GM10248 (cell line): ENCODE measurements at regions not wholly inside any gene's neighbourhood (a gene's known extent, or its start where the extent isn't known, plus 50 kb on each side); places are given as distances from the start of the nearest gene placed in this dataset.

Experiments
- CTCF ChIA-PET: fragments of 300-600 bp; sonication (Branson Sonifier 250); formaldehyde crosslinking; extraction: SDS; loops from one replicate; lab custom pipeline; 2021; ENCODE audit warnings: antibody characterized with exemption; lab: Yijun Ruan, JAX
- POLR2A ChIA-PET: fragments of 350-650 bp; sonication (Branson Sonifier 250); formaldehyde crosslinking; extraction: SDS; loops from one replicate; lab custom pipeline; 2020; ENCODE audit warnings: antibody characterized with exemption; lab: Yijun Ruan, JAX
- DNase-seq: peaks from one replicate; pipeline ENCODE4 v3.0.0; 2012; ENCODE audit errors: extremely low spot score
- TF ChIP-seq, protein P1 (sequence below): IDR thresholded peaks from 2 replicates; pipeline ENCODE4 v1.5.1; 2012; ENCODE audit warnings: mild to moderate bottlenecking, low read depth; ENCODE audit errors: extremely low read depth, missing control alignments, control extremely low read depth

- TF ChIP-seq, protein P1, sequence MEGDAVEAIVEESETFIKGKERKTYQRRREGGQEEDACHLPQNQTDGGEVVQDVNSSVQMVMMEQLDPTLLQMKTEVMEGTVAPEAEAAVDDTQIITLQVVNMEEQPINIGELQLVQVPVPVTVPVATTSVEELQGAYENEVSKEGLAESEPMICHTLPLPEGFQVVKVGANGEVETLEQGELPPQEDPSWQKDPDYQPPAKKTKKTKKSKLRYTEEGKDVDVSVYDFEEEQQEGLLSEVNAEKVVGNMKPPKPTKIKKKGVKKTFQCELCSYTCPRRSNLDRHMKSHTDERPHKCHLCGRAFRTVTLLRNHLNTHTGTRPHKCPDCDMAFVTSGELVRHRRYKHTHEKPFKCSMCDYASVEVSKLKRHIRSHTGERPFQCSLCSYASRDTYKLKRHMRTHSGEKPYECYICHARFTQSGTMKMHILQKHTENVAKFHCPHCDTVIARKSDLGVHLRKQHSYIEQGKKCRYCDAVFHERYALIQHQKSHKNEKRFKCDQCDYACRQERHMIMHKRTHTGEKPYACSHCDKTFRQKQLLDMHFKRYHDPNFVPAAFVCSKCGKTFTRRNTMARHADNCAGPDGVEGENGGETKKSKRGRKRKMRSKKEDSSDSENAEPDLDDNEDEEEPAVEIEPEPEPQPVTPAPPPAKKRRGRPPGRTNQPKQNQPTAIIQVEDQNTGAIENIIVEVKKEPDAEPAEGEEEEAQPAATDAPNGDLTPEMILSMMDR = no peak
- ChIA-PET CTCF (interaction anchor here (0.7 kb wide), 1 partner anchor 13 kb away, joined by 3 read pairs; no protein-coding TSS in a partner anchor), POLR2A (no interaction called here)
- no peak for DNase-seq
Measured at GRCh38 chr11:130720232-130721022, 195.9 kb downstream of the SNX19 start.

- ChIA-PET CTCF (interaction anchor here (0.7 kb wide), 1 partner anchor 14 kb away, joined by 3 read pairs; no protein-coding TSS in a partner anchor), POLR2A (no interaction called here)
- no peak for DNase-seq
- TF ChIP-seq, protein P1 = no peak
Measured at GRCh38 chr11:130721023-130721681, 195.1 kb downstream of the SNX19 start.

- TF ChIP-seq, protein P1 = no peak
- DNase-seq = no peak
- ChIA-PET POLR2A (no interaction called here), CTCF (no interaction called here)
Measured at GRCh38 chr11:130721736-130722135, 194.5 kb downstream of the SNX19 start.

GRCh38 chr11:130722401-130722800 lies 193.9 kb downstream of the SNX19 start:
- POLR2A ChIA-PET = no interaction called here
- CTCF ChIA-PET = no interaction called here
- DNase-seq = no peak
- TF ChIP-seq, protein P1 = no peak

- CTCF ChIA-PET = no interaction called here
- POLR2A ChIA-PET = no interaction called here
- no peak for DNase-seq
- TF ChIP-seq, protein P1 = no peak
Measured at GRCh38 chr11:130725421-130726233, 190.7 kb downstream of the SNX19 start.
